CD4-positive, alpha-beta T cell (primary cell): ENCODE measurements at regions not wholly inside any gene's neighbourhood (a gene's known extent, or its start where the extent isn't known, plus 50 kb on each side); places are given as distances from the start of the nearest gene placed in this dataset.

Experiments
- ATAC-seq: fragments of 200-7000 bp; cut with Tn5 transposase; one replicate; pipeline ENCODE4 v1.10.0; 2022; ENCODE audit warnings: mild to moderate bottlenecking; ENCODE audit not compliant: poor library complexity
- CTCF ChIA-PET: fragments of 350-600 bp; sonication (Branson Sonifier 250); formaldehyde crosslinking; loops from one replicate; lab custom pipeline; 2021; ENCODE audit warnings: antibody characterized with exemption, inconsistent platforms; lab: Charles Lee
- POLR2A ChIA-PET: fragments of 350-600 bp; sonication (Branson Sonifier 250); formaldehyde crosslinking; loops from one replicate; lab custom pipeline; 2021; ENCODE audit warnings: antibody characterized with exemption, inconsistent platforms; lab: Charles Lee
- DNase-seq, 14 experiments: peaks; one replicate each; pipeline ENCODE4 v3.0.0-alpha.2; 2013 to 2020; ENCODE audit warnings: mixed read lengths in 2 of 14
- H3K27ac ChIP-seq, 2 donors: one replicate each; pipeline versions ENCODE4 v1.5.1 to v1.7.0; 2013; ENCODE audit warnings: low read length in 2 of 2, low read depth in 1 of 2, mild to moderate bottlenecking in 1 of 2
- H3K27me3 ChIP-seq, 2 experiments: 1 replicate in 1 of 2; 2 replicates in 1 of 2; pipeline versions ENCODE4 v1.6.1 to v1.7.0; 2013; ENCODE audit warnings: low read length in 2 of 2, control low read depth in 1 of 2, mild to moderate bottlenecking in 1 of 2, moderate library complexity in 1 of 2; ENCODE audit not compliant: insufficient read depth in 2 of 2, control insufficient read depth in 1 of 2
- H3K36me3 ChIP-seq: one replicate; pipeline ENCODE4 v1.6.1; 2013; ENCODE audit warnings: low read length, control low read depth; ENCODE audit not compliant: insufficient read depth
- H3K4me1 ChIP-seq: one replicate; pipeline ENCODE4 v1.6.1; 2013; ENCODE audit warnings: low read length, control low read depth; ENCODE audit not compliant: insufficient read depth
- H3K4me3 ChIP-seq: one replicate; pipeline ENCODE4 v1.5.1; 2013; ENCODE audit warnings: mild to moderate bottlenecking, low read length, moderate library complexity
- H3K9me3 ChIP-seq, 2 experiments: 1 replicate in 1 of 2; 2 replicates in 1 of 2; pipeline versions ENCODE4 v1.6.1 to v1.7.0; 2013; ENCODE audit warnings: low read length in 2 of 2, mild to moderate bottlenecking in 2 of 2, control low read depth in 1 of 2, moderate library complexity in 1 of 2; ENCODE audit not compliant: control insufficient read depth in 1 of 2, insufficient read depth in 1 of 2
- H3K27ac Mint-ChIP-seq: one replicate; pipeline ENCODE4 v1.8.0; 2020; ENCODE audit warnings: mixed read lengths
- H3K27me3 Mint-ChIP-seq: one replicate; pipeline ENCODE4 v1.8.0; 2021; ENCODE audit warnings: mixed read lengths
- H3K36me3 Mint-ChIP-seq: one replicate; pipeline ENCODE4 v1.8.0; 2021; ENCODE audit warnings: low read depth, mixed read lengths
- H3K4me1 Mint-ChIP-seq: one replicate; pipeline ENCODE4 v1.8.0; 2021; ENCODE audit warnings: low read depth, mixed read lengths
- H3K4me3 Mint-ChIP-seq: one replicate; pipeline ENCODE4 v1.8.0; 2020; ENCODE audit warnings: mild to moderate bottlenecking, mixed read lengths
- H3K9me3 Mint-ChIP-seq: one replicate; pipeline ENCODE4 v1.8.0; 2020; ENCODE audit warnings: mixed read lengths
- CTCF ChIP-seq: fragments of 200-600 bp; IDR thresholded peaks from one replicate; pipeline ENCODE4 v1.8.0; 2022; ENCODE audit warnings: antibody characterized with exemption, mild to moderate bottlenecking
- intact Hi-C, 2 experiments: fragments of 100-400 bp; cut with DNase I in 1 of 2; cut with micrococcal nuclease in 1 of 2; formaldehyde crosslinking; loops; one replicate each; pipeline versions ENCODE4 v1.15.1 to v1.9.0; 2023 to 2025; cut with DNase I, micrococcal nuclease

- DNase-seq (no peak), ATAC-seq (no peak)
- ChIA-PET POLR2A (no interaction called here), CTCF (no interaction called here)
- H3K27me3 Mint-ChIP-seq = peaks cover 9% of the 10 kb centered on the region
- Histone ChIP-seq H3K36me3 (no peaks in the 10 kb centered on the region), H3K4me1 (no peaks in the 10 kb centered on the region), H3K27ac (no peak overlapping the region), H3K27me3 (peaks cover 0 to 4% of the 10 kb centered on the region in 2 experiments), H3K4me3 (no peak overlapping the region), H3K9me3 (no peaks in the 10 kb centered on the region)
- H3K9me3 Mint-ChIP-seq = no peaks in the 10 kb centered on the region
- no peaks in the 10 kb centered on the region for H3K4me1 Mint-ChIP-seq
- H3K27ac Mint-ChIP-seq = no peak overlapping the region
- no peak overlapping the region for H3K4me3 Mint-ChIP-seq
- intact Hi-C loops = no loop called here
- no peak for TF ChIP-seq CTCF
- no peaks in the 10 kb centered on the region for H3K36me3 Mint-ChIP-seq
Observed at GRCh38 chr11:8335186-8335585, 71.5 kb upstream of the LMO1 start.

GRCh38 chr11:8333811-8334401 lies 70.2 kb upstream of the LMO1 start:
- peaks cover 9% of the 10 kb centered on the region for H3K27me3 Mint-ChIP-seq
- Histone ChIP-seq H3K36me3 (no peaks in the 10 kb centered on the region), H3K27ac (no peak overlapping the region), H3K4me3 (no peak overlapping the region), H3K27me3 (peaks cover 0 to 4% of the 10 kb centered on the region in 2 experiments), H3K9me3 (no peaks in the 10 kb centered on the region), H3K4me1 (peaks cover 3% of the 10 kb centered on the region)
- ATAC-seq (no peak), DNase-seq (peak in 2 of 14 experiments; percentile 50 to 64)
- H3K27ac Mint-ChIP-seq = no peak overlapping the region
- H3K36me3 Mint-ChIP-seq = no peaks in the 10 kb centered on the region
- POLR2A ChIA-PET = no interaction called here
- H3K9me3 Mint-ChIP-seq = no peaks in the 10 kb centered on the region
- no peak overlapping the region for H3K4me3 Mint-ChIP-seq
- CTCF ChIA-PET = no interaction called here
- intact Hi-C loops = no loop called here
- no peak for TF ChIP-seq CTCF
- H3K4me1 Mint-ChIP-seq = no peaks in the 10 kb centered on the region

- Histone ChIP-seq H3K4me3 (no peak overlapping the region), H3K27me3 (peaks cover 0 to 2% of the 10 kb centered on the region in 2 experiments), H3K36me3 (no peaks in the 10 kb centered on the region), H3K4me1 (peaks cover 4% of the 10 kb centered on the region), H3K27ac (no peak overlapping the region), H3K9me3 (no peaks in the 10 kb centered on the region)
- H3K27ac Mint-ChIP-seq = no peak overlapping the region
- no peaks in the 10 kb centered on the region for H3K36me3 Mint-ChIP-seq
- ChIA-PET POLR2A (no interaction called here), CTCF (no interaction called here)
- H3K9me3 Mint-ChIP-seq = no peaks in the 10 kb centered on the region
- H3K27me3 Mint-ChIP-seq = peaks cover 9% of the 10 kb centered on the region
- ATAC-seq (no peak), DNase-seq (no peak)
- TF ChIP-seq CTCF = no peak
- H3K4me3 Mint-ChIP-seq = no peak overlapping the region
- intact Hi-C loops = no loop called here
- H3K4me1 Mint-ChIP-seq = no peaks in the 10 kb centered on the region
Observed at GRCh38 chr11:8333376-8333775, 69.7 kb upstream of the LMO1 start.
